Ishikawa (cell line): ENCODE measurements at regions not wholly inside any gene's neighbourhood (a gene's known extent, or its start where the extent isn't known, plus 50 kb on each side); places are given as distances from the start of the nearest gene placed in this dataset.

Experiments used
- CEBPB ChIP-seq: IDR thresholded peaks from 2 replicates; pipeline ENCODE4 v1.6.1; 2012
- CREB1 ChIP-seq: IDR thresholded peaks from 2 replicates; pipeline ENCODE4 v1.6.1; 2012; ENCODE audit warnings: low read depth
- EGR1 ChIP-seq: IDR thresholded peaks from 2 replicates; pipeline ENCODE4 v1.6.1; 2012
- EP300 ChIP-seq: IDR thresholded peaks from 2 replicates; pipeline ENCODE4 v1.6.1; 2012; ENCODE audit warnings: borderline replicate concordance
- FOXM1 ChIP-seq: IDR thresholded peaks from 2 replicates; pipeline ENCODE4 v1.6.1; 2012; ENCODE audit warnings: low read depth, borderline replicate concordance
- MAX ChIP-seq: IDR thresholded peaks from 2 replicates; pipeline ENCODE4 v1.6.1; 2012
- NFIC ChIP-seq: IDR thresholded peaks from 2 replicates; pipeline ENCODE4 v1.6.1; 2012
- RAD21 ChIP-seq: IDR thresholded peaks from 2 replicates; pipeline ENCODE4 v1.6.1; 2012; ENCODE audit warnings: low read depth
- REST ChIP-seq: IDR thresholded peaks from 2 replicates; pipeline ENCODE4 v1.6.1; 2012; ENCODE audit warnings: low read depth, mild to moderate bottlenecking
- TAF1 ChIP-seq: IDR thresholded peaks from 2 replicates; pipeline ENCODE4 v1.6.1; 2012; ENCODE audit warnings: low read depth, mild to moderate bottlenecking
- TCF12 ChIP-seq: IDR thresholded peaks from 2 replicates; pipeline ENCODE4 v1.6.1; 2012; ENCODE audit warnings: low read depth
- TEAD4 ChIP-seq: IDR thresholded peaks from 2 replicates; pipeline ENCODE4 v1.6.1; 2012
- USF1 ChIP-seq: IDR thresholded peaks from 2 replicates; pipeline ENCODE4 v1.6.1; 2012
- YY1 ChIP-seq: IDR thresholded peaks from 2 replicates; pipeline ENCODE4 v1.6.1; 2012; ENCODE audit warnings: low read depth
- ZBTB7A ChIP-seq: IDR thresholded peaks from 2 replicates; pipeline ENCODE4 v1.6.1; 2012; ENCODE audit warnings: low read depth

DNA sequence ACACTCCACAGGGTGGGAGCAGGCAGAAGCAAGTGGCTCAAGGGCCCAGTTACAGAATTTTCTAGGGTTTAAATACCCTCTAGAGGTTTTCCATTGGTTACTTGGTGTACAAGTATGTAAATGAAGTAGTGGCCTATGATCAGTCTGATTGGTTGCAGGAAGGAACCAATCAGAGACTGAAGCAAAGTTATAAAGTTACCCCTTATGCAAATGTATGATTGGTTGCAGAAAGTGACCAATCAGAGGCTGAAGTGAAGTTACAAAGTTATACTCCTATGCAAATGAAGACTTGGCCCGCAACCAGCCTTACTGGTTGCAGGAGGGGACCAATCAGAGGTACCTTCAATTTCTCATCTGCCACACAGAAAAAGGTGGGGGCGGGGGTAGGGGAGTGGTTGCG is 154.6 kb downstream of the INO80D start:
- TF ChIP-seq TCF12 (no peak), RAD21 (no peak), FOXM1 (no peak), CEBPB (no peak), TEAD4 (no peak), NFIC (no peak), YY1 (no peak), CREB1 (no peak), TAF1 (no peak), EGR1 (no peak), EP300 (no peak), MAX (no peak), REST (no peak)

DNA sequence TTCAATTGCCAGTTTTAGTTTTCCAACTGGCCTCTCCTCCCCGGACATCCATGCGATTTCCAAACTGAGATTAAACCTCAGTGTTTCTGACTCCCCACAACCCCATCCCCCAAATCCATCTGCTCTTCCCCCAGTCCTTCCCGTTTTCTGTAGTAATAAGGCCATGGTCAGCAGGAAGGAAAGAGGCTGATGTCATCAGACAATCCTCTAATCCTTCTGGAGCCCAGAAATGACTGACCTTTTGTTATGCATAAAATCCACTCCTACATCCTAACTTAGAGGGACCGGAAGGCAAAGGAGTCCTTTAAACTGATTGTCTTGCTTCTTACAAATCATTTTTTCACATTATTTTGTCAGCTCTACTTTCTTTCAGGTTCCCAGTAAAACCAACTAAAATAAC is 155.8 kb downstream of the INO80D start:
- TF ChIP-seq REST (no peak), ZBTB7A (no peak), TAF1 (no peak), RAD21 (no peak), YY1 (no peak), USF1 (no peak), EP300 (no peak), TCF12 (no peak), FOXM1 (no peak), NFIC (no peak)

GRCh38 chr2:205929246-205929942 is 156.6 kb downstream of the INO80D start:
- TF ChIP-seq CEBPB (no peak), EP300 (no peak), NFIC (no peak), YY1 (no peak)

DNA sequence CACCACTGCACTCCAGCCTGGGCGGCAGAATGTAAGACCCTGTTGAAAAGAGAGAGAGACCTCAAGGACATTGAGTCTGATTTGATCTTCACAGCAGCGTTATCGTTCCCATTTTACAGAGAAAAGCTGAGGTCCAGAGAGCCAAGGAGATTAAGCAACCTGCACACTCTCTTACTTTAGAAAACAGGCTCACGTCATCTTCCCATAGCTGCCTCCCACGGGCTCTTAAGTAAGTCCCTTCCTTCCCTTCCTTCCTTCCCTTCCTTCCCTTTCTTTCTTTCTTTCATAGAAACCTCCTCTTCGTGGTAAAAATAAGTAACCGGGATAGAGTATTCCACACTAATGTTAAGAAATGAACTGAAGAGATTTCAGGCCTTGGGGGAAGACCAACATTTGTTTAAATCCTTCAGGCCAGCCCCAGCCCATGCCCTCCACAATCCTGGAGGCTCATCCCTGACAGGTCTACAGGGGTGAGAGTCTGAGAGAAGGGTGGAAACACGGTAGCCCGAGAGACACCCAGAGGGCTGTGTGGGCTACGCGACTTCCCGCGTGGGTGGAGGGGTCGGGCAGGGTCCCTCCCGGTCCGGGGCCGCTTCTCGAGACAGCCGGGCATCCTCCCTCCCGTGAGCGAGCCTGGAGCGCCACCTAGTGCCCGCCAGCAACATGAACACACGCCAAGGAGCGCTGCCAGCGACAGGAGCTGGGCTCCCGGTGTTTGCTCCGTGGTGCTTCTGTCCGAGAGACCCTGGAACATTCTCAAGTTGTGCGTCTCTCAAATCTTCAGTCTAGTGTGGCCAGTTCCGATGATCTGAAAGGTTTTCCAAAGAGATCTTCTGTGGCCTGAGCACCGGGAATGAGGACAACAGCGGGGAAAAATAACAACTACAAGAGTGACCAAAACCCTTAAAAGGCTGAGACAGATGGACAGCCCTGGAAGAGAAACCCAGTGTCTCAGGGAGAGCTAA is 160.3 kb downstream of the INO80D start:
- TF ChIP-seq YY1: no peak
- no peak for TF ChIP-seq CREB1
- TF ChIP-seq ZBTB7A: peak; percentile 70; the same call in 1 of the 2 replicates
- TF ChIP-seq RAD21: peak; percentile 95
- TF ChIP-seq TCF12: no peak
- TF ChIP-seq MAX: no peak

GRCh38 chr2:205924676-205925075 is 161.3 kb downstream of the INO80D start:
- TF ChIP-seq EGR1: no peak
- TF ChIP-seq TAF1: no peak
- no peak for TF ChIP-seq MAX
- no peak for TF ChIP-seq RAD21
- TF ChIP-seq TCF12: no peak

DNA sequence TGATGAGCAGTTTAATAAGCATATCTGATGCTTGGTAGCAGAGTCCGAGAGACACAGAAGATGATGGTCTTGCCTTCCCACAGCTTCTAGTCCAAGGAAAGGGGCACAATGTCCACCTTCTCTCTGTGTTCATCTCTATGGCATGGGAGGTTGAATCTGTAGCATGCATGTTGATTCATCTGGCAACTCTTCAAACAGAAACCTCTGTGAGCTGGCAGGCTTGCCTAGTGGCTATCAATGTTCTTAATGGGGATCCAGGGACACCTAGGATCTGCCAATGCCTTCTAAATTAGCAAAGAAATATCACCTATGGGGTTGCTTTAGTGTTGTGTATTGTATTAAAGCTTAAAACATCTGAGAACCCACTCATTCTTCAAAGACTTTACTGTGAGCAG is 170.8 kb downstream of the INO80D start:
- no peak for TF ChIP-seq MAX
- no peak for TF ChIP-seq REST
- TF ChIP-seq FOXM1: no peak
- TF ChIP-seq CREB1: no peak
- no peak for TF ChIP-seq EGR1
- TF ChIP-seq RAD21: no peak
- TF ChIP-seq TAF1: no peak
- no peak for TF ChIP-seq TCF12
- TF ChIP-seq EP300: no peak
- TF ChIP-seq CEBPB: no peak
- TF ChIP-seq NFIC: no peak
- no peak for TF ChIP-seq YY1
- TF ChIP-seq TEAD4: no peak
- no peak for TF ChIP-seq ZBTB7A
- TF ChIP-seq USF1: no peak
